ENCODE measurements at regions not wholly inside any gene's neighbourhood (a gene's known extent, or its start where the extent isn't known, plus 50 kb on each side); places are given as distances from the start of the nearest gene placed in this dataset.
A peak's percentile ranks its signal among the peaks of the same experiment; 100 is the strongest.

DNA sequence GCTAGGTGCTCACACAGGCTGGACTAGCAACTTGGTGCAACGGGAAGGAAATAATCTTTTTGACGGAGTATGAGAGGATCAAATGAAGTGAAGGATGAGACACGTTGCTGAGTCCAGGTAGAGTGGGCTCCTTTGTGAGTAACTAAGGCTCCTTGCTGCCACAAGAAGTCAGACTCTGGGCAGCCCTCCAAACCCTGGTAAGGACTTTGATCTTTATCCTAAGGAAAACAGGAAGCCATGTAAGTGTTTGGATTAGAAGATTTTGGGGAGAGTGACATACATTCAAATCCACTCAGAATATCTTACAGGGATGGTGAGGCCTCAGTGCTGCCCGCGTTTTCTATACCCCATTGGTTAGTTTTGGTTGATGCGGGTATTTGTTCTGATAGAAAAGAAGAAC, 155.9 kb upstream of the RAG2 start:
- H3K4me1 ChIP-seq, result no peaks in the 10 kb centered on the region
- ATAC-seq (no peak), DNase-seq (peak in 1 of 4 donors; percentile 19)
- no peak overlapping the region for H3K4me3 ChIP-seq
- intact Hi-C loops (cut with DNase I), result no loop called here
- no peaks in the 10 kb centered on the region for H3K9me3 ChIP-seq
- peaks cover 0 to 3% of the 10 kb centered on the region in 2 donors for H3K27me3 ChIP-seq
- TF ChIP-seq, protein P1, sequence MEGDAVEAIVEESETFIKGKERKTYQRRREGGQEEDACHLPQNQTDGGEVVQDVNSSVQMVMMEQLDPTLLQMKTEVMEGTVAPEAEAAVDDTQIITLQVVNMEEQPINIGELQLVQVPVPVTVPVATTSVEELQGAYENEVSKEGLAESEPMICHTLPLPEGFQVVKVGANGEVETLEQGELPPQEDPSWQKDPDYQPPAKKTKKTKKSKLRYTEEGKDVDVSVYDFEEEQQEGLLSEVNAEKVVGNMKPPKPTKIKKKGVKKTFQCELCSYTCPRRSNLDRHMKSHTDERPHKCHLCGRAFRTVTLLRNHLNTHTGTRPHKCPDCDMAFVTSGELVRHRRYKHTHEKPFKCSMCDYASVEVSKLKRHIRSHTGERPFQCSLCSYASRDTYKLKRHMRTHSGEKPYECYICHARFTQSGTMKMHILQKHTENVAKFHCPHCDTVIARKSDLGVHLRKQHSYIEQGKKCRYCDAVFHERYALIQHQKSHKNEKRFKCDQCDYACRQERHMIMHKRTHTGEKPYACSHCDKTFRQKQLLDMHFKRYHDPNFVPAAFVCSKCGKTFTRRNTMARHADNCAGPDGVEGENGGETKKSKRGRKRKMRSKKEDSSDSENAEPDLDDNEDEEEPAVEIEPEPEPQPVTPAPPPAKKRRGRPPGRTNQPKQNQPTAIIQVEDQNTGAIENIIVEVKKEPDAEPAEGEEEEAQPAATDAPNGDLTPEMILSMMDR (IDR thresholded peaks at IDR 0.05), result no peak
- H3K36me3 ChIP-seq, result no peaks in the 10 kb centered on the region
- H3K27ac ChIP-seq, result no peak overlapping the region

DNA sequence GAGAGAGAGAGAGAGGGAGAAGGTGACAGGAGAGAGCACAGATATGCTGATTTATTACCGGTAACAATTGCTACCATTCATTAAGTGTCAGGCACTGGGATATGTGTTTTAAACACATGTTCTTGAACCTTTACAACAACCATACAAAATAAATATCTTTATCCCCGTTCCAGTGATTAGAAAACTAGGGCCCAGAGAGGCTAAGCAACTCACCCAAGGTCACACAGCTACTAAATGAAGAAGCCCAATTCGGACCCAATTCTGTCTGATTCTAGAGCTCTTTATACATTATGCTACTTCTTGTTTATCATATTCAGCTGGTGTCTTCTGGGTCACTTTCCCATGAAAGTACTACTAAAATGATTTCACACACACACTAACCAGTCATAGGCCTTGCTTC, 154.0 kb upstream of the RAG2 start:
- no peaks in the 10 kb centered on the region for H3K9me3 ChIP-seq
- no peaks in the 10 kb centered on the region for H3K36me3 ChIP-seq
- no peak overlapping the region for H3K4me3 ChIP-seq
- H3K4me1 ChIP-seq, result no peaks in the 10 kb centered on the region
- intact Hi-C loops (cut with DNase I), result no loop called here
- TF ChIP-seq, protein P1 (IDR thresholded peaks at IDR 0.05), result no peak
- no peak for ATAC-seq
- no peak for DNase-seq
- H3K27ac ChIP-seq, result no peak overlapping the region
- H3K27me3 ChIP-seq, result peaks cover 0 to 3% of the 10 kb centered on the region in 2 donors

DNA sequence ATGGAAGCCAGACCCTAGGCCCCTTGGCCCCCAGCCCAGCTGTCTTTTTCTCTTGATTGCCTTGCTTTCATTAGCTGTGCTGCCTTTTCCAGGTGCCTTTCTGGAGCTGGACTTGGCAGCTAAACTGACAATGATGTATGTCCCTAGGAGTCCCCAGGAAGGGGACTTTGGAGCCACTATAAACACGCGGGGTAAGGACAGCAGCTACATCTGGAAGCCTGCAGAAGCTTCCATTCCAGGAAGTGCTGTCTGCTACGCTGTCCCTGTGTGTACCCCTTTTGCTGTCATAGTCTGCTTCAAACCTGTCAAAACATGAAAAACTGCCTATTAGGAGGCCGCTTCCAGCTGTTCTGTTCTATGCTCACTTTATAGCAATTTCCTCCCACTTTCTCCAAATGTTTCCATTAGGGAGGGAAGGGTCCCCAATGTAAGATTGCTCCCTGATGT, 153.3 kb upstream of the RAG2 start:
- H3K27me3 ChIP-seq, result peaks cover 0 to 3% of the 10 kb centered on the region in 2 donors
- intact Hi-C loops (cut with DNase I), result no loop called here
- no peak overlapping the region for H3K27ac ChIP-seq
- no peaks in the 10 kb centered on the region for H3K4me1 ChIP-seq
- H3K36me3 ChIP-seq, result no peaks in the 10 kb centered on the region
- TF ChIP-seq, protein P1 (IDR thresholded peaks at IDR 0.05), result no peak
- DNase-seq, result peak in 2 of 4 donors; percentile 30 to 39
- no peaks in the 10 kb centered on the region for H3K9me3 ChIP-seq
- H3K4me3 ChIP-seq, result no peak overlapping the region
- no peak for ATAC-seq

DNA sequence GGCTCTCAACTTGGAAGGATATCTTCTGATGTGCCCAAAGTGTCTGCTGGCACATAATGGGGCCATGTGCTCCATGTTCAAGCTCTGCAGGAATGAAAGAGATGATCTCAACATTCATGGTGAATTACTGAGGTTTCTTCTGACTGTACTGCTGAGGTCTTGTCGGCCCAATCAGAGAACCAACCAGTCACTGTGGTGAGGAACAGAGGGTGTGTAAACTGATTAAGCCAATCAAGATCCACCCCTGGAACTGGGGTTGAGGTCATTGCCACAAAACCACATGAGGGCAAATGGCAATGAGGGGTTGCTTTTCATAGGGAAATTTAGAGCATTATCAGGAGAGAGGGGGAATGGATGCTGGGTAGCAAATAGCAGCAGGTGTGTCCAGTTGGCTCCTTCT, 152.3 kb upstream of the RAG2 start:
- H3K27ac ChIP-seq, result no peak overlapping the region
- no peaks in the 10 kb centered on the region for H3K9me3 ChIP-seq
- H3K4me1 ChIP-seq, result no peaks in the 10 kb centered on the region
- intact Hi-C loops (cut with DNase I), result no loop called here
- no peaks in the 10 kb centered on the region for H3K36me3 ChIP-seq
- TF ChIP-seq, protein P1 (IDR thresholded peaks at IDR 0.05), result no peak
- H3K4me3 ChIP-seq, result no peak overlapping the region
- H3K27me3 ChIP-seq, result peaks cover 0 to 3% of the 10 kb centered on the region in 2 donors
- ATAC-seq, result no peak
- DNase-seq, result no peak

DNA sequence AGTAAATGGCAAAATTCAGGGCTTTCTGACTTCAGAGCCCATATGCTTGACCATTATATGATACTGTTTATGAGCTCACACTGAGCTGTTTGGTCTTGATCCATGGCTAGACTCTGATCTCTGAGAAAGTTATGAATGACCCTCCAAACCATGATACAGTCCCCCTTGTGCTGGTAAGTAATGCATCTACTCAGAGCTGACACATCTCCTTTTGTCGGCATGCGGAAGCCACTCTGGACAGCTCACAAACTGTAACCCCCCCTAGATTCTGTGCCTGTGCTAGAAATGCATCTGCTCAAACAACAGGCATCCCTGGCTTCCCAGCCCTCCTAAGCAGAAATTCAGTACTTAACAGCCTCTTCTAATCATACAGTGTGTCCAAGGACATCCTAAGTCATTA, 150.8 kb upstream of the RAG2 start:
- no peak overlapping the region for H3K4me3 ChIP-seq
- no peak for ATAC-seq
- peaks cover 0 to 10% of the 10 kb centered on the region in 2 donors for H3K27me3 ChIP-seq
- DNase-seq, result no peak
- TF ChIP-seq, protein P1 (IDR thresholded peaks at IDR 0.05), result no peak
- intact Hi-C loops (cut with DNase I), result loop anchor here in 1 of 2 donors (5.0 to 10.0 kb wide), 2 partner anchors 47 to 184 kb away; partner anchors contain the start of gene RAG1
- peaks cover 0 to 4% of the 10 kb centered on the region in 2 donors for H3K4me1 ChIP-seq
- H3K36me3 ChIP-seq, result no peaks in the 10 kb centered on the region
- H3K27ac ChIP-seq, result no peak overlapping the region
- no peaks in the 10 kb centered on the region for H3K9me3 ChIP-seq
